ENCODE measurements at regions not wholly inside any gene's neighbourhood (a gene's known extent, or its start where the extent isn't known, plus 50 kb on each side); places are given as distances from the start of the nearest gene placed in this dataset.

GRCh38 chr14:71636820-71637471 lies 295.3 kb upstream of the RGS6 start:
- DNase-seq (ENCODE audit: low read depth): no peak

- DNase-seq (ENCODE audit: low read depth): peak; percentile 78
Observed at GRCh38 chr14:71638523-71639196, 293.6 kb upstream of the RGS6 start.

- no peak for DNase-seq (ENCODE audit: low read depth)
Observed at GRCh38 chr14:71642715-71643114, 289.5 kb upstream of the RGS6 start.

DNA sequence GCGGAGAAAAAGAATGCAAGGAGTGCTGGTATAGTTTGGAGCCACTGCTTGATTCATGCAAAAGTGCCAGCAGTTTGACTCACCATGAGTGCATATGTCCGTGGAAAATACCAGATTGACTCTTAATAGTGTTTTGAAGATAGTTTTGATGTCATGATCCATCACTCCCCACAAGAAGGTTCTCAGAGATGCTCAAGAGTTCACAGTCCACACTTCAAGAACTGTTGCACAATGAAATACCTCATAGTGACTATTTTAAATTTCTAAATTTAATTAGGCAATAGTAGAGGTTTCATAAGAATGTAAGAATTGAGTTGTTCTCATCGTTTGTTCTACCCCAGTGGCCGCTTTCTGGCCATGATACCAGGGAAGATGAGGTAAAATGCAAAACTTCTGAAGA lies 286.6 kb upstream of the RGS6 start:
- peak; percentile 99 for DNase-seq (ENCODE audit: low read depth)

GRCh38 chr14:71646518-71646917 lies 285.7 kb upstream of the RGS6 start:
- no peak for DNase-seq (ENCODE audit: low read depth)

GRCh38 chr14:71647086-71647784 lies 285.0 kb upstream of the RGS6 start:
- no peak for DNase-seq (ENCODE audit: low read depth)

GRCh38 chr14:71648725-71649124 lies 283.5 kb upstream of the RGS6 start:
- DNase-seq (ENCODE audit: low read depth): no peak

- DNase-seq (ENCODE audit: low read depth): peak; percentile 51
Observed at GRCh38 chr14:71650187-71650755, 282.0 kb upstream of the RGS6 start.

DNA sequence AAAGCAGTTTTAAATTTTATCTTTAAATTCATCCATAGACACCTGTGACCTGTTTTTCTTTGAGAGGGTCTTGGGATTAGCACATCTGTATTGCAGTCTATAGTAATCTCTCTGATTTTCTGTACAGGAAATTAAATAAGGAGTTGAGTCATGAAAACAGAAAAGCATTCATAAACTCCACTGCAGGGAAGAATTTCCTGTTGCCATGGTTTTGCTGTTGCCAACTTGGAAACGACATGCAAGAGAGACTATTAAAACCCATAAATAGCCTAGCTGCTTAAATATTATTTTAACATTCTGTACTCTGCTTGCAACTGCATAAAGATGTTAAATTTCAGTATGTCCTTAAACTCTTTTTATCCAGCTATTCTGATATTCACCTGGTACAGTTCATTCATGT lies 281.0 kb upstream of the RGS6 start:
- peak; percentile 90 for DNase-seq (ENCODE audit: low read depth)

- no peak for DNase-seq (ENCODE audit: low read depth)
Observed at GRCh38 chr14:71652368-71652767, 279.9 kb upstream of the RGS6 start.

DNA sequence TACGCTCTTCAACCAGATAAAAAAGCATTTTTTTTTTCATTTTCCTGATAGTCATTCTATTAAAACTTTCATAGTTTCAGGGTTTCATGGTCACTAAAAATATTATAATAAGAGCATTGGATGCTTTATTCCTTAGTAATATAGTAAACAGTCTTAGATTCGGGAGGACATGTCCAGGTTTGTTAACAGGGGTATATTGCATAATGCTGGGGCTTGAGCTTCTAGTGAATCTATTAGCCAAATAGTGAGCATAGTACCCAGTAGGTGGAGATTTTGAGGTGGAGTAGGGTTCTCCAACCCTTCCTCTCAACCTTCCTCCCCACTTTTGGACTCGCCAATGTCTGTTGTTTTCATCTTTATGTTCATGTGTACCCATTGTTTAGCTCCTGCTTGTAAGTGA lies 277.4 kb upstream of the RGS6 start:
- no peak for DNase-seq (ENCODE audit: low read depth)

- peak; percentile 55 for DNase-seq (ENCODE audit: low read depth)
Observed at GRCh38 chr14:71658261-71658860, 273.9 kb upstream of the RGS6 start.

DNA sequence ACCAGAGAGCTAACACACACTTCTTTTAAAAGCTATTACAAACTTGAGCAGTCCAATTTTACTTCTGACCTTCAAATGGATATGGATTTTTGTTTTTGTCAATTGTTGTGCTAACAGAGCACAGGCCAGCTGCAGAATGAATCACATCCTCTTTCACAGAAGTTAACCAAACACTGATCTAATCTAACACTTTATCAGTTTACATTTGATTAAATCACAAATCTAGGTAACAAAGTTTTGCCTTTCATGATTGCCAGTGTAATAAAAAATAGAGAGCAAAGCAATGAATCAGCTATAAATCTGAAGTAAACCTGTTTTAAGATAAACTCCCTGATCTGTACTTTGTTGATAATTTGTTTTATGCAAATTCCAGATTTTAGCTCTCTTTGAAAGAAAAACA lies 273.1 kb upstream of the RGS6 start:
- DNase-seq (ENCODE audit: low read depth): peak; percentile 49

DNA sequence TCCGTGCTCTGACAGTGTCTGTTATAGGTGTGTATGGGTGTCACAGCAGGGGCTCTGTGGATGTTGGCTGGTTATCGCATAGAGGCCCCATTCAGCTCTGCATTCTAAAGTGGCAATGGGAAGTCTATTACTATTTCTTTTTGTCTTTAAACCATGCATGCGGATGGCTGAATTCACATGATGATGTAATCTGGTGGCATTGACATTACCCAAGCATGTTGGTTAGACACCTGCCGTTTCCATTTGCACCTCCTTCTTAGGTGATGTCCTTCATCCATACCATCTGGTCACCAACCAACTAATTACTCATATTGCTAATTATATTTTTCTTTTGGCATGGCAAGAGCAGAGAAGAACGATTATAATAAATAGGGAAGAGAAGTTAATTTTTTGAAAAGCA lies 270.8 kb upstream of the RGS6 start:
- no peak for DNase-seq (ENCODE audit: low read depth)

DNA sequence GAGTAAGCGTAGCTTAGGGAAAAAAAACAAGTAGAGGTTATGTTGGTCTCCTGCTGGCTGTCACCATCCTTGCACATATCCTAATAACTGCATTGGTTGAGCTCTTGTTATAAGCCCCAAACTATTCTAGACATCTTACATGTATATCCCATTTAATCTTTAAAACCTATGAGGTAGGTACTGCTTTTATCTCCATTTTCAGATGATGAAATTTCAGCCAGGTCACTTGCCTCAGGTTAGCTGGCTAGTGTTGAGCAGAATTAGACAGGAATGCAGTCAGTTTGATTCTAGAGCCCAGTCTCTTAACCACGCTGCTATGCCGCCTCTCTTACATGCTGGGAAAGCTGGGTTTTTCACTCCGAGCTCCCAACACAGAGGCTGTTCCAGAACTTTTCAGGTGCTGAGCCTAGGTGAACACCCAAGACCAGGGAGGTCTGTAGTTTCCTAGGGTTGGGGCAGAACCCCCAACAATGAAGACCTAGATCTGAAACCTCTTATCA lies 269.9 kb upstream of the RGS6 start:
- DNase-seq (ENCODE audit: low read depth): no peak

DNA sequence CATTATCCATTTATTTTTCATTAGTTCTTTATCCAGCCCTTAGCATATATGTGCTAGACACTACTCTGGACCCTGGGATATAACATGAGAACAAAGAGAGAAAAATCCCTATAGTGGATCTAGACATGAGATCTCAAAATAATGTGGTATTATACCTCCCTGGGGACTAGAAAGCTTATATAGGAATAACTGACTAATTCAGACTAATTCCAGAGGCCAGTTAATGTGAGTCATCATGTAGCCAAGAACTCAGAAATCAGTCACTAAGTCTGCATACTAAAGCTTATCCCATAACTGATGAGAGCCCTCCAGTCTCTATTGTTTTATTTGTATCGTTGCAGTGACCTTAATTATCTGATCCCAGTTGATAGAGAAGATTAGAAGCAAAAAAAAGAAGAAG lies 267.1 kb upstream of the RGS6 start:
- peak; percentile 82 for DNase-seq (ENCODE audit: low read depth)

GRCh38 chr14:71665781-71666180 lies 266.4 kb upstream of the RGS6 start:
- DNase-seq (ENCODE audit: low read depth): peak; percentile 43

DNA sequence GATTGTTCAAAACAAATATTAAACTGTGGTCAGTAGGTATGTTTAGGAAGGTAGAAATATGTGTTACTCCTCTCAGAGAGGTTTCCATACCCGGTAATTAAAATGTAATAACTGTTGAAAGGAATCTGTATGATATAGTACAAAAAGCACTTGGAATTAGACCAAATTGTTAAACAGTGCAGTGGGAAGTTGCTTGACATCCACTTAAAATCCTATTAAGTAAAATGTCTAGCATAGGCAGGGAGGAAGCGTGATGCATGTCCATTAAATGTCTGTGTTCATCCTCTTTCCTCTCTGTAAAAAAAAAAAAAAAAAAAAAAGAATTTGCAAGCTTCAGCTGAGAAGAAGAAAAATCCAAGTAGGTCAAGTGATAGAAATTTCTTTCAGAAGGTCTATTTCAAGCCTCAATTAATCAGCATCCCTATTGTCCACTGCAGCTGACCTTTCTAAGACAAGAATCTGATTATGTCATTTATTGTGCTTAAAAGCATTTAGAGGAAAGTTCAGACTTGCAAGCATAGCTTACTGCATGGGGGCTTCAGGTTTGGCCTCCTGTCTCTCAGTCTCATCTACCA lies 265.6 kb upstream of the RGS6 start:
- DNase-seq (ENCODE audit: low read depth): peak; percentile 32

GRCh38 chr14:71668186-71668912 lies 263.9 kb upstream of the RGS6 start:
- DNase-seq (ENCODE audit: low read depth): peak; percentile 86

GRCh38 chr14:71672596-71672995 lies 259.6 kb upstream of the RGS6 start:
- DNase-seq (ENCODE audit: low read depth): no peak
